HG03575 (cell line): ENCODE measurements at regions not wholly inside any gene's neighbourhood (a gene's known extent, or its start where the extent isn't known, plus 50 kb on each side); places are given as distances from the start of the nearest gene placed in this dataset.
"Not testable (repeated sequence)": the region's sequence is repeated elsewhere in the genome, so short reads cannot be mapped to it uniquely, and the experiment has no call there.

Experiments
- ATAC-seq: cut with Tn5 transposase; IDR thresholded peaks from one replicate; pipeline ENCODE4 v1.9.1; 2021; ENCODE audit not compliant: unreplicated experiment, insufficient number of reproducible peaks, low FRiP score; ENCODE audit errors: extremely low read depth

- ATAC-seq: not testable (repeated sequence)
Observed at GRCh38 chr4:57300300-57300699, 190.1 kb upstream of the IGFBP7 start.

DNA sequence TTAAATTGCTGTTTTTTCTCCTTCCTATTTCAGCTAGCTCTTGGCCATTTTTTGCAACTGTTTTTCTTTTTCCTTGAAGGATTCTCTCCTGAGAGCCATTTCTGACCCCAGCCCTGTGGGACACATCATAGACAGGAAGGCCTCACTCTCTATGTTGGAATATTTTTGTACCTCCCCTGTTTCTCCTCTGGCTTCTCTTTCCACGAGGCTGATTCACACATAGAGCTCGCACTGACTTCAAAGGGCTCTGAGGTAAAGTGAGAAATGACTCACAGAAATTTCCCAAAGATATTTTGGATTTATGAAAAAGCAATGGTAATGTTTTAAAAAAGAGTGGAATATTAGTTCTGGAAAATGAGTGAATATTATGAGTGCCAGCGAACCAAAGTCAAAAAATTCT, 181.7 kb upstream of the IGFBP7 start:
- ATAC-seq: no peak

DNA sequence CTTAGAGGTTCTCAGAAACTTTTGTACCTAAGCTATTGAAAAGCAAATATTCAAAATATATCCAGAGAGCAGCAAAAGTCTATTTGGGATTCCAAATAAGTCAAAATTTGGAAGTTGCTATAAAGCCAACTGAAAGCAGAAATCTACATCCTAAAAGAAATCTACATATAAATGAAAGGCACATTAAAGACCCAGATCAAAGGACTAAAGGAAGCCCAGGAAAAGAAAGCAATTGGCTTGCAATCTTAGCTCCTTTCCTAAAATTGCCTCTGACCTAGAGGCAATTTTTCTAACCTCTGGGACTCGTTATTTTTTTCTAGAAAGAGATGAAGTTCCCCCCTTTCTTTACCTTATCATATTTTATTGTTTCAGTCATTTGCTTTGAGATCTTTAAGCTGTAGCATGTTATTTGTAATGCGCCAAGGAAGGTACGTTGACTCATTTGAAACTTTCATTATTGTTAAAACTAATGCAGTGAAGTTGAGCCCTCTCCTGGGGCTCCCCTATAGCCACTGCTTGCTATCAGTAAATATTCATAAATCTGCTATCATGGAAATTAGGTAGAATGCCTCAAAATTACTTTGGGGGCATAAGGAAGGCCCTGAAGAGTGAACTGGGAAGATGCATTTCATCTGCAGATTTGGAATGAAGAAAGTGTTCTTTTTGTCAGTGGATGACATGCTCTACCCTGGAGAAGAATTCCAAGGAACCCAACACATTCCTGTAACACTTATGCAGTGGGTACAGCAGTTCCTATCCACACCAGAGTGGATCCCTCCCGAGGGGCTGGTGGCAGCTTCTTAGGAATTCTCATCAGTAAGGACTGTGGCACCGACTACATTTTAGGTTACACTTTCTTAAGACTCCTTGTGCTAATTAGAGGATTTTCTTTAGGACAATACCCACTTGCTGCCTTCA, 177.8 kb upstream of the IGFBP7 start:
- no peak for ATAC-seq

GRCh38 chr4:57282933-57283310, 172.7 kb upstream of the IGFBP7 start:
- no peak for ATAC-seq

GRCh38 chr4:57280481-57280880, 170.3 kb upstream of the IGFBP7 start:
- no peak for ATAC-seq

GRCh38 chr4:57278780-57279179, 168.6 kb upstream of the IGFBP7 start:
- ATAC-seq: no peak

- ATAC-seq: no peak
Observed at GRCh38 chr4:57274082-57274481, 163.9 kb upstream of the IGFBP7 start.

GRCh38 chr4:57270346-57270745, 160.2 kb upstream of the IGFBP7 start:
- no peak for ATAC-seq

- ATAC-seq: no peak
Observed at GRCh38 chr4:57265831-57266582, 155.8 kb upstream of the IGFBP7 start.

DNA sequence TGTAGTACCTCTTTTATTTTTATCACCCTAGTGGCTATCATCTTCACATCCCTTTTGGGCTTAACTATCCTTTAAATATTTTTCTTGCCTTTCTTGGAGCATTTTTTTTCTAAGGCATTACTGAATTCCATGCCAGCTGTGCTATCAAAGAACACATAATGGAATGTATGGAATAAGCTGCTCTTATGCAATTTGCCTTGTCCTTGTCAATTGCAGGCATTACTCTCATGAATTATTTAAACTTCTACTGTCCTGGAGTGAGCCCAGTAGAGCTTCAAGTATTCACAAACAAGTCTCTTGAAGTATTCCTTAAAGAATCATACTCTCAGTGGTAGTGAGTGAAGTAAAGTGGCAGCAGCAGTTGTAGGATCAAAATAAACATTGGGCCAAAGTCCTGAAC, 144.6 kb upstream of the IGFBP7 start:
- ATAC-seq: no peak

GRCh38 chr4:57249083-57249482, 138.9 kb upstream of the IGFBP7 start:
- ATAC-seq: no peak

GRCh38 chr4:57243076-57243475, 132.9 kb upstream of the IGFBP7 start:
- ATAC-seq: no peak

GRCh38 chr4:57234252-57234775, 124.1 kb upstream of the IGFBP7 start:
- ATAC-seq: no peak

GRCh38 chr4:57233386-57233785, 123.2 kb upstream of the IGFBP7 start:
- no peak for ATAC-seq

GRCh38 chr4:57231781-57232180, 121.6 kb upstream of the IGFBP7 start:
- ATAC-seq: no peak

GRCh38 chr4:57220734-57221133, 110.5 kb upstream of the IGFBP7 start:
- no peak for ATAC-seq

DNA sequence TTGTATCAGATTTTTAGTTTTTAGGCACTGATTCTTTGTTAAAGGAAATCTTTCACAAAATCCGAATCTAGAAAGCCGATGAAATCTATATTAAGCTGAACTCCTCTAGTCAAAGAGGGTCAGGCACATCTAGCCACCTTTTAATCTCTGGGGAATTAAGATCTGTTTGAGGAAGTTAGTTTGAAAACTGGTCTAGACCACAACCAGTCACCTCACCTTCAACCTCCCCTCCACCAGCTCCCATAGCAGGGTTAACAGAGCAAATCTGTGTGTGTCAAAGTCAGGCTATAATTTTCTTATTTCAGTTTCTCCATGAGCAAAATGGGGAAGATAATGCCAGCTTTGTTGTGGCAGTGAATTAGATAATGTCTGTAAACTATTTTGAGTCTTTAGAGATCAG, 110.0 kb upstream of the IGFBP7 start:
- no peak for ATAC-seq

GRCh38 chr4:57219431-57219830, 109.2 kb upstream of the IGFBP7 start:
- ATAC-seq: no peak

DNA sequence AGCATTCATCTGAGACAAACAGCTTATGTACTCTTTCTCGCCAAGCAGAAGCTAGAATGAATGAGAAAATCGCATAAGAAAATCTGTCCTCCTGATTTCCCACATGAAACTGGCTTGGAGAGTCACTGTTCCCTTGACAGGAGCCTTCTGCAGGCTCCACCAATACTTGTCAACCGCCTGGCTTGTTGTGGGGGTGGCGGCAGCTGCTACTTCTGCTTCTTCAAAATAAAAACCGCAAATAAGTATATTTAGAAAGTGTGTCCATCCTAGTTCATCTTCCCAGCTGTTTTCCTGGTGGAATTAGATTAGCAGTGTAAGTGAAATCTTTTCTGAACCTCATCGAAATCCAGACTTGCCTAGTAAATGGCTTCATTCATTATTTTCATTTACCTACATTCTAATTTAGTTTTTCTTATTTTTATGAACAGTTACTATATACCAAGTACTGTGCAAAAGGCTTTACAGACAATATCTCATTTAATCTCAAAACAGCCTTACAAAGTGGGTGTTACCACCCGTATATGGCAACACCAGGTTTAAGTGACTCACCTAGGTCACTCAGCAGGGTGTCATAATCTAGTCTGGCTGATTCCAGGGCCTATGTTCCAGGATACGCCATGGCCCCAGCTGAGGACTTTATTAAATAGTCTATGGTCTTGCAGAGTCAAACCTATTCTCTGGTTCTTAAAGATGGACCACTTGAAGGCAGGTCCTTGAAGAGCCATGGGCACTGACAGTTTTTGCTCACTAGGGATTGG, 104.6 kb upstream of the IGFBP7 start:
- ATAC-seq: no peak
